VCaP (cell line): ENCODE measurements at regions not wholly inside any gene's neighbourhood (a gene's known extent, or its start where the extent isn't known, plus 50 kb on each side); places are given as distances from the start of the nearest gene placed in this dataset.

Experiments used
- H3K27ac ChIP-seq: fragments of 450-650 bp; 2 replicates; pipeline ENCODE4 v1.5.1; 2017
- TF ChIP-seq, protein P1 (sequence below): fragments of 450-650 bp; conservative IDR thresholded peaks from 2 replicates; pipeline ENCODE4 v1.5.1; 2017; ENCODE audit warnings: mild to moderate bottlenecking, moderate library complexity

DNA sequence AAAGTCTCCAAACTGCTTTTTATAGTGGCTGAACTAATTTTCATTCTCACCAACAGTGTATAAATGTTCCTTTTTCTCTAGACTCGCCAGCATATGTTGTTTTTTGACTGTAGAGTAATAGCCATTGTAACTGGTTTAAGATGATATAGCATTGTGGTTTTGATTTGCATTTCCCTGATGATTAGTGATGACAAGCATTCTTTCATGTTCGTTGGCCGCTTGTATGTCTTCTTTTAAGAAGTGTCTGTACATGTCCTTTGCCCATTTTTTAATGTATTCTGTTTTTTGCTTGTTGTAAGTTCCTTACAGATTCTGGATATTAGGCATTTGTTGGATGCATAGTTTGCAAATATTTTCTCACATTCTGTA lies 404.9 kb downstream of the FLRT2 start:
- H3K27ac ChIP-seq: no peak overlapping the region; the same call in 1 of the 2 replicates
- TF ChIP-seq, protein P1, sequence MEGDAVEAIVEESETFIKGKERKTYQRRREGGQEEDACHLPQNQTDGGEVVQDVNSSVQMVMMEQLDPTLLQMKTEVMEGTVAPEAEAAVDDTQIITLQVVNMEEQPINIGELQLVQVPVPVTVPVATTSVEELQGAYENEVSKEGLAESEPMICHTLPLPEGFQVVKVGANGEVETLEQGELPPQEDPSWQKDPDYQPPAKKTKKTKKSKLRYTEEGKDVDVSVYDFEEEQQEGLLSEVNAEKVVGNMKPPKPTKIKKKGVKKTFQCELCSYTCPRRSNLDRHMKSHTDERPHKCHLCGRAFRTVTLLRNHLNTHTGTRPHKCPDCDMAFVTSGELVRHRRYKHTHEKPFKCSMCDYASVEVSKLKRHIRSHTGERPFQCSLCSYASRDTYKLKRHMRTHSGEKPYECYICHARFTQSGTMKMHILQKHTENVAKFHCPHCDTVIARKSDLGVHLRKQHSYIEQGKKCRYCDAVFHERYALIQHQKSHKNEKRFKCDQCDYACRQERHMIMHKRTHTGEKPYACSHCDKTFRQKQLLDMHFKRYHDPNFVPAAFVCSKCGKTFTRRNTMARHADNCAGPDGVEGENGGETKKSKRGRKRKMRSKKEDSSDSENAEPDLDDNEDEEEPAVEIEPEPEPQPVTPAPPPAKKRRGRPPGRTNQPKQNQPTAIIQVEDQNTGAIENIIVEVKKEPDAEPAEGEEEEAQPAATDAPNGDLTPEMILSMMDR: no peak

- no peak overlapping the region; the same call in 1 of the 2 replicates for H3K27ac ChIP-seq
- TF ChIP-seq, protein P1: no peak
These were observed 404.4 kb downstream of the FLRT2 start for GRCh38 chr14:85934123-85934885.

- TF ChIP-seq, protein P1: no peak
- H3K27ac ChIP-seq: no peak overlapping the region
These were observed 391.3 kb downstream of the FLRT2 start for GRCh38 chr14:85921241-85921640.

- TF ChIP-seq, protein P1: no peak
- H3K27ac ChIP-seq: no peak overlapping the region
These were observed 387.8 kb downstream of the FLRT2 start for GRCh38 chr14:85917716-85918115.

DNA sequence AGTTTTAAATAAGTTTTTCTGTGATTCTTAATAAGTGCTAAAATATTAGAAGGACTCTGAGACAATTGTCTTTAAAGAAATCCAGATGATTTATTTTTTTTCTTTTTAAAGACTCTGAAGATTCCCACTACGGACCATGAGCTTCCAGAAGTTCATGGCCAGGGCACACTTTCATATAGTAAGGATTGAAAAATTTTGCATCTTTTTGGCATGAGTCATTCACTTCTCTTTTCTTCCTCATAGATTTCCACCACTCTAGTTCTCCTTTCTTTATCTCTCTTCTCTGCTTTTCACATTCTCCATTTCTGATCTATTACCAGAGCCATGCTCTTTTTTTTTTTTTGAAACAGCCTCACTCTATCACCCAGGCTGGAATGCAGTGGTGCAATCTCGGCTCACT lies 385.8 kb downstream of the FLRT2 start:
- no peak overlapping the region for H3K27ac ChIP-seq

DNA sequence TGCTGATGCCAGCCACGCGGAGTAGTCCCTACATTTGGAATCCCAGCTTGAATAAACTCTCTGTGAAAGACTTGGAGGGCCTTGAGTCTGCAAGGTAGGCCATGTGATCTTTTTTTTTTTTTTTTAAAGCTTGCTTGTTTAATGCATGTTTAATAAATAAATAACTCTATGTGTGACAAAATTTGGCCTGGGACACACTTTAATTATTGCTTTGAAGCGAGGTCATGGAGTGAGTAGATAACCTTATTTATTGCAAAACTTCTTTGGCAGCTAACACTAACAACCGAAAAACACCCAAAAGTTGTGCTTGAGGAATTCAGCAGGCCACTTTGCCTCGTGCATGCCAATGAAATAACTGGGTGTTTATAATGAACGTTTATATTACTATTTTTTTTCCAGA lies 382.2 kb downstream of the FLRT2 start:
- H3K27ac ChIP-seq: no peak overlapping the region
- TF ChIP-seq, protein P1: no peak

More for the DNA sequence above, 385.8 kb downstream of the FLRT2 start:
- TF ChIP-seq, protein P1: no peak

DNA sequence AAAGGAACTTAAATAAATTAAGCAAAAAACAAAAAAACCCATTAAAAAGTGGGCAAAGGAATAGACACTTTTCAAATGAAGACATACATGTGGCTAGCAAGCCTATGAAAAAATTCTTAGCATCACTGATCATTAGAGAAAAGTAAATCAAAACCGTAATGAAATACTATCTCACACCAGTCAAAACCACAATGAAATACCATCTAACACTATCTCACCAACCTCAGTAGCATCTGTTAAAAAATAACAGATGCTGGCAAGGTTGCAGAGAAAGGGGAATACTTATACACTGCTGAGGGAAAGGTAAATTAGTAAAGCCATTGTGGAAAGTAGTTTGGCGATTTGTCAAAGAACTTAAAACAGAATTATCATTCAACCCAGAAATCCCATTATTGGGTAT lies 381.1 kb downstream of the FLRT2 start:
- no peak overlapping the region for H3K27ac ChIP-seq
- TF ChIP-seq, protein P1: no peak
